HL-60 (cell line): ENCODE measurements at regions not wholly inside any gene's neighbourhood (a gene's known extent, or its start where the extent isn't known, plus 50 kb on each side); places are given as distances from the start of the nearest gene placed in this dataset.

Experiments
- CTCF ChIP-seq: IDR thresholded peaks from one replicate; pipeline ENCODE4 v1.5.1; 2011; ENCODE audit warnings: low read length, control low read depth, inconsistent platforms; ENCODE audit not compliant: insufficient read depth
- POLR2AphosphoS5 ChIP-seq: IDR thresholded peaks from 2 replicates; pipeline ENCODE4 v1.6.1; 2012; ENCODE audit warnings: low read depth
- SPI1 ChIP-seq: IDR thresholded peaks from 2 replicates; pipeline ENCODE4 v1.6.1; 2012; ENCODE audit warnings: low read depth, mild to moderate bottlenecking, borderline replicate concordance
- TF ChIP-seq, protein P1 (sequence below): IDR thresholded peaks from 2 replicates; pipeline ENCODE4 v1.6.1; 2012; ENCODE audit warnings: low read depth; ENCODE audit not compliant: insufficient replicate concordance

DNA sequence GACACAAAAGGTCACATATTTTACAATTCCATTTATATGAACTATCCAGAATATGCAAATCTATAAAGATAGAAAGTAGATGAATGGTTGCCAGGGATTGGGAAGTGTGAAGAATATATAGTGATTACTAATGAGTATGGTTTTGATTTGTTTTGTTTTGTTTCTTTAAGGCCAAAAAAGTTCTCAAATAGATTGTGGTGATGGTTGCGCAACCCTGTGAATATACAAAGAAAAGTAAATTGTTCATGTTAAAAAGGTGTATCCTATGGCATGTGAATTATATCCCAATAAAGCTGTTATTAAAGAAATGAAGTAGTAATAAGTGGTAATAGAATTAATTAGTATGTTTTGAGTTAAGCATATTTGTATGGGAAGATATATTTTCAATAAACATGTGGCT, 431.8 kb upstream of the CNTN4 start:
- TF ChIP-seq CTCF (no peak), POLR2AphosphoS5 (no peak), SPI1 (no peak)
- TF ChIP-seq, protein P1, sequence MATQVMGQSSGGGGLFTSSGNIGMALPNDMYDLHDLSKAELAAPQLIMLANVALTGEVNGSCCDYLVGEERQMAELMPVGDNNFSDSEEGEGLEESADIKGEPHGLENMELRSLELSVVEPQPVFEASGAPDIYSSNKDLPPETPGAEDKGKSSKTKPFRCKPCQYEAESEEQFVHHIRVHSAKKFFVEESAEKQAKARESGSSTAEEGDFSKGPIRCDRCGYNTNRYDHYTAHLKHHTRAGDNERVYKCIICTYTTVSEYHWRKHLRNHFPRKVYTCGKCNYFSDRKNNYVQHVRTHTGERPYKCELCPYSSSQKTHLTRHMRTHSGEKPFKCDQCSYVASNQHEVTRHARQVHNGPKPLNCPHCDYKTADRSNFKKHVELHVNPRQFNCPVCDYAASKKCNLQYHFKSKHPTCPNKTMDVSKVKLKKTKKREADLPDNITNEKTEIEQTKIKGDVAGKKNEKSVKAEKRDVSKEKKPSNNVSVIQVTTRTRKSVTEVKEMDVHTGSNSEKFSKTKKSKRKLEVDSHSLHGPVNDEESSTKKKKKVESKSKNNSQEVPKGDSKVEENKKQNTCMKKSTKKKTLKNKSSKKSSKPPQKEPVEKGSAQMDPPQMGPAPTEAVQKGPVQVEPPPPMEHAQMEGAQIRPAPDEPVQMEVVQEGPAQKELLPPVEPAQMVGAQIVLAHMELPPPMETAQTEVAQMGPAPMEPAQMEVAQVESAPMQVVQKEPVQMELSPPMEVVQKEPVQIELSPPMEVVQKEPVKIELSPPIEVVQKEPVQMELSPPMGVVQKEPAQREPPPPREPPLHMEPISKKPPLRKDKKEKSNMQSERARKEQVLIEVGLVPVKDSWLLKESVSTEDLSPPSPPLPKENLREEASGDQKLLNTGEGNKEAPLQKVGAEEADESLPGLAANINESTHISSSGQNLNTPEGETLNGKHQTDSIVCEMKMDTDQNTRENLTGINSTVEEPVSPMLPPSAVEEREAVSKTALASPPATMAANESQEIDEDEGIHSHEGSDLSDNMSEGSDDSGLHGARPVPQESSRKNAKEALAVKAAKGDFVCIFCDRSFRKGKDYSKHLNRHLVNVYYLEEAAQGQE, result no peak
